ENCODE measurements at regions not wholly inside any gene's neighbourhood (a gene's known extent, or its start where the extent isn't known, plus 50 kb on each side); places are given as distances from the start of the nearest gene placed in this dataset.
A peak's percentile ranks its signal among the peaks of the same experiment; 100 is the strongest.

- POLR2A ChIA-PET = no interaction called here
- peak; percentile 14 to 52 for DNase-seq (ENCODE audit: low read depth in 1 of 2, low spot score in 1 of 2)
- CTCF ChIA-PET = interaction anchor here (0.8 to 1.6 kb wide), 7 partner anchors 8 to 1028 kb away, joined by 3 to 4 read pairs (median 3); no protein-coding TSS in a partner anchor
- Histone ChIP-seq H3K9me3 (no peaks in the 10 kb centered on the region; the same call in 1 of the 3 replicates), H3K4me3 (peak overlapping the region; percentile 33; the same call in 2 of the 3 replicates), H3K27ac (peak overlapping the region in 1 of 2 experiments; percentile 2; a peak in 1 of 6 replicates), H3K4me1 (no peaks in the 10 kb centered on the region), H3K4me2 (peak overlapping the region; percentile 71)
- 16% methylated on average over 14 of the region's 23 CpGs for WGBS (ENCODE audit: missing lambda C conversion rate)
- TF ChIP-seq EHMT2 (IDR thresholded peaks at IDR 0.05; ENCODE audit: low read depth) = no peak
- peak; percentile 41; the same call in 1 of the 3 replicates for TF ChIP-seq SMC3 (IDR thresholded peaks at IDR 0.05)
- TF ChIP-seq HOXB5 (CRISPR knock-in tag; IDR thresholded peaks at IDR 0.05) = no peak
- TF ChIP-seq, protein P1, sequence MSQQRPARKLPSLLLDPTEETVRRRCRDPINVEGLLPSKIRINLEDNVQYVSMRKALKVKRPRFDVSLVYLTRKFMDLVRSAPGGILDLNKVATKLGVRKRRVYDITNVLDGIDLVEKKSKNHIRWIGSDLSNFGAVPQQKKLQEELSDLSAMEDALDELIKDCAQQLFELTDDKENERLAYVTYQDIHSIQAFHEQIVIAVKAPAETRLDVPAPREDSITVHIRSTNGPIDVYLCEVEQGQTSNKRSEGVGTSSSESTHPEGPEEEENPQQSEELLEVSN (IDR thresholded peaks at IDR 0.05; ENCODE audit: borderline replicate concordance, low read depth) = no peak
- no peak for TF ChIP-seq ATOH8 (CRISPR knock-in tag; IDR thresholded peaks at IDR 0.05; ENCODE audit: low read depth)
- no peak for TF ChIP-seq JUN (IDR thresholded peaks at IDR 0.05)
- TF ChIP-seq, protein P2, sequence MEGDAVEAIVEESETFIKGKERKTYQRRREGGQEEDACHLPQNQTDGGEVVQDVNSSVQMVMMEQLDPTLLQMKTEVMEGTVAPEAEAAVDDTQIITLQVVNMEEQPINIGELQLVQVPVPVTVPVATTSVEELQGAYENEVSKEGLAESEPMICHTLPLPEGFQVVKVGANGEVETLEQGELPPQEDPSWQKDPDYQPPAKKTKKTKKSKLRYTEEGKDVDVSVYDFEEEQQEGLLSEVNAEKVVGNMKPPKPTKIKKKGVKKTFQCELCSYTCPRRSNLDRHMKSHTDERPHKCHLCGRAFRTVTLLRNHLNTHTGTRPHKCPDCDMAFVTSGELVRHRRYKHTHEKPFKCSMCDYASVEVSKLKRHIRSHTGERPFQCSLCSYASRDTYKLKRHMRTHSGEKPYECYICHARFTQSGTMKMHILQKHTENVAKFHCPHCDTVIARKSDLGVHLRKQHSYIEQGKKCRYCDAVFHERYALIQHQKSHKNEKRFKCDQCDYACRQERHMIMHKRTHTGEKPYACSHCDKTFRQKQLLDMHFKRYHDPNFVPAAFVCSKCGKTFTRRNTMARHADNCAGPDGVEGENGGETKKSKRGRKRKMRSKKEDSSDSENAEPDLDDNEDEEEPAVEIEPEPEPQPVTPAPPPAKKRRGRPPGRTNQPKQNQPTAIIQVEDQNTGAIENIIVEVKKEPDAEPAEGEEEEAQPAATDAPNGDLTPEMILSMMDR (IDR thresholded peaks at IDR 0.05) = peak; percentile 42
- no peak for TF ChIP-seq ELK1 (IDR thresholded peaks at IDR 0.05; ENCODE audit: low read depth, low read length)
- TF ChIP-seq RNF2 (IDR thresholded peaks at IDR 0.05; ENCODE audit: borderline replicate concordance, low read depth) = no peak
- TF ChIP-seq, protein P3, sequence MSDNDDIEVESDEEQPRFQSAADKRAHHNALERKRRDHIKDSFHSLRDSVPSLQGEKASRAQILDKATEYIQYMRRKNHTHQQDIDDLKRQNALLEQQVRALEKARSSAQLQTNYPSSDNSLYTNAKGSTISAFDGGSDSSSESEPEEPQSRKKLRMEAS (IDR thresholded peaks at IDR 0.05) = no peak
- no peak for TF ChIP-seq NFE2L2 (conservative IDR thresholded peaks at IDR 0.05; ENCODE audit: low read length)
- TF ChIP-seq CEBPB (IDR thresholded peaks at IDR 0.05) = no peak
- TF ChIP-seq, protein P4, sequence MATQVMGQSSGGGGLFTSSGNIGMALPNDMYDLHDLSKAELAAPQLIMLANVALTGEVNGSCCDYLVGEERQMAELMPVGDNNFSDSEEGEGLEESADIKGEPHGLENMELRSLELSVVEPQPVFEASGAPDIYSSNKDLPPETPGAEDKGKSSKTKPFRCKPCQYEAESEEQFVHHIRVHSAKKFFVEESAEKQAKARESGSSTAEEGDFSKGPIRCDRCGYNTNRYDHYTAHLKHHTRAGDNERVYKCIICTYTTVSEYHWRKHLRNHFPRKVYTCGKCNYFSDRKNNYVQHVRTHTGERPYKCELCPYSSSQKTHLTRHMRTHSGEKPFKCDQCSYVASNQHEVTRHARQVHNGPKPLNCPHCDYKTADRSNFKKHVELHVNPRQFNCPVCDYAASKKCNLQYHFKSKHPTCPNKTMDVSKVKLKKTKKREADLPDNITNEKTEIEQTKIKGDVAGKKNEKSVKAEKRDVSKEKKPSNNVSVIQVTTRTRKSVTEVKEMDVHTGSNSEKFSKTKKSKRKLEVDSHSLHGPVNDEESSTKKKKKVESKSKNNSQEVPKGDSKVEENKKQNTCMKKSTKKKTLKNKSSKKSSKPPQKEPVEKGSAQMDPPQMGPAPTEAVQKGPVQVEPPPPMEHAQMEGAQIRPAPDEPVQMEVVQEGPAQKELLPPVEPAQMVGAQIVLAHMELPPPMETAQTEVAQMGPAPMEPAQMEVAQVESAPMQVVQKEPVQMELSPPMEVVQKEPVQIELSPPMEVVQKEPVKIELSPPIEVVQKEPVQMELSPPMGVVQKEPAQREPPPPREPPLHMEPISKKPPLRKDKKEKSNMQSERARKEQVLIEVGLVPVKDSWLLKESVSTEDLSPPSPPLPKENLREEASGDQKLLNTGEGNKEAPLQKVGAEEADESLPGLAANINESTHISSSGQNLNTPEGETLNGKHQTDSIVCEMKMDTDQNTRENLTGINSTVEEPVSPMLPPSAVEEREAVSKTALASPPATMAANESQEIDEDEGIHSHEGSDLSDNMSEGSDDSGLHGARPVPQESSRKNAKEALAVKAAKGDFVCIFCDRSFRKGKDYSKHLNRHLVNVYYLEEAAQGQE (IDR thresholded peaks at IDR 0.05) = no peak
- TF ChIP-seq POLR2AphosphoS2 (conservative IDR thresholded peaks at IDR 0.05; ENCODE audit: low read length) = no peak
- no peak for TF ChIP-seq EP300 (IDR thresholded peaks at IDR 0.05)
- no peak for TF ChIP-seq FOSL2 (IDR thresholded peaks at IDR 0.05)
- TF ChIP-seq FOSL2 (CRISPR knock-in tag; IDR thresholded peaks at IDR 0.05) = no peak
- TF ChIP-seq FOXS1 (CRISPR knock-in tag; IDR thresholded peaks at IDR 0.05) = no peak
- peak; percentile 53 to 58; a peak in 4 of 5 replicates for TF ChIP-seq RAD21 (conservative IDR thresholded peaks at IDR 0.05 in 1 of 2, IDR thresholded peaks at IDR 0.05 in 1 of 2)
- TF ChIP-seq, protein P5, sequence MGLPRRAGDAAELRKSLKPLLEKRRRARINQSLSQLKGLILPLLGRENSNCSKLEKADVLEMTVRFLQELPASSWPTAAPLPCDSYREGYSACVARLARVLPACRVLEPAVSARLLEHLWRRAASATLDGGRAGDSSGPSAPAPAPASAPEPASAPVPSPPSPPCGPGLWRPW (IDR thresholded peaks at IDR 0.05) = no peak
- no peak for TF ChIP-seq CBX2 (IDR thresholded peaks at IDR 0.05; ENCODE audit: borderline replicate concordance, low read depth)
- no peak for TF ChIP-seq RFX5 (IDR thresholded peaks at IDR 0.05)
- no peak for TF ChIP-seq HOXB13 (CRISPR knock-in tag; IDR thresholded peaks at IDR 0.05; ENCODE audit: low read depth)
- TF ChIP-seq CBX8 (IDR thresholded peaks at IDR 0.05) = no peak
- no peak for TF ChIP-seq ZSCAN20 (CRISPR knock-in tag; IDR thresholded peaks at IDR 0.05)
- TF ChIP-seq MAFK (IDR thresholded peaks at IDR 0.05; ENCODE audit: partially characterized antibody) = no peak
- TF ChIP-seq RCOR1 (IDR thresholded peaks at IDR 0.05; ENCODE audit: low read depth, low read length) = no peak
- ATAC-seq = peak; percentile 93 to 97
- no peak for FAIRE-seq
These were observed 410.5 kb upstream of the CADM2 start for GRCh38 chr3:84547971-84548970.

Measured in A549 (cell line).